Astrocyte of the spinal cord (primary cell): ENCODE measurements at regions not wholly inside any gene's neighbourhood (a gene's known extent, or its start where the extent isn't known, plus 50 kb on each side); places are given as distances from the start of the nearest gene placed in this dataset.
"Not testable (repeated sequence)": the region's sequence is repeated elsewhere in the genome, so short reads cannot be mapped to it uniquely, and the experiment has no call there.

ENCODE experiments used
- DNase-seq: peaks from one replicate; pipeline ENCODE4 v3.0.0; 2011; ENCODE audit warnings: low read depth, low spot score
- H3K4me3 ChIP-seq: 2 replicates; pipeline ENCODE4 v1.5.1; 2011; ENCODE audit warnings: low read depth, mild to moderate bottlenecking, low read length, moderate library complexity
- CTCF ChIP-seq: IDR thresholded peaks from 2 replicates; pipeline ENCODE4 v1.5.1; 2012; ENCODE audit warnings: low read depth, mild to moderate bottlenecking, low read length, inconsistent platforms
- in situ Hi-C: cut with HindIII; loops from 2 replicates; pipeline ENCODE4 v1.10.0; 2017; ENCODE audit warnings: low sequenced_read_pairs

DNA sequence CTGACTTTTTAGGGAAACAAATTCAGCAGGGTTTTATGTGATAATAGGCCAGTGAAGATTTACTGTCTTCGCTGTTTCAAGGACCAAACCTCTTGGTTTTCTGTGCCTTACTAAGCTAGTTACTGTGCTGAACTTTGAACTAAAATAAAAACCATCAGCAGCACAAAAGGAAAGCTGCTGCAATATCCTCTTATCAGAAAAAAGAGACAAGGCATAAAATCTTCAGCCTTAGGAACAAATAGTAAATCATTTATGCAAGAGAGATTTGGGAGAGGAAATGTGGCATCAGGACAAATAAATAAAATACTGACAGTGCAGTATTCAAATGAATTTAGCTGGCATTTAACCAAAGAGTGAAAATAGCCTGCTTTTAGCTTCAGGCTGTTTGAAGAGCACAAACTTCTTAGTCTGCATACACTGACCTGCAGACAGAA is 64.1 kb upstream of the EHBP1 start:
- no peak overlapping the region for H3K4me3 ChIP-seq
- no peak for DNase-seq
- TF ChIP-seq CTCF = no peak
- in situ Hi-C loops = no loop called here

GRCh38 chr2:62631160-62632085 is 74.1 kb upstream of the EHBP1 start:
- no peak for DNase-seq
- no peak overlapping the region for H3K4me3 ChIP-seq
- TF ChIP-seq CTCF = no peak
- in situ Hi-C loops = no loop called here

DNA sequence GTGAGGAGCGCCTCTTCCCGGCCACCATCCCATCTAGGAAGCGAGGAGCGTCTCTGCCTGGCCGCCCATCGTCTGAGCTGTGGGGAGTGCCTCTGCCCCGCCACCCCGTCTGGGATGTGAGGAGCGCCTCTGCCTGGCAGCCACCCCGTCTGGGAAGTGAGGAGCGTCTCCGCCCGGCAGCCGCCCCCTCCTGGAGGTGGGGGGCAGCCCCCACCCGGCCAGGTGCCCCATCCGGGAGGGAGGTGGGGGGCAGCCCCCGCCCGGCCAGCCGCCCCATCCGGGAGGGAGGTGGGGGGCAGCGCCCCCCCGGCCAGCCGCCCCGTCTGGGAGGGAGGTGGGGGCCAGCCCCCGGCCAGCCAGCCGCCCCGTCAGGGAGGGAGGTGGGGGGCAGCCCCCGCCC is 75.3 kb upstream of the EHBP1 start:
- DNase-seq, in situ Hi-C loops, H3K4me3 ChIP-seq: not testable (repeated sequence)

DNA sequence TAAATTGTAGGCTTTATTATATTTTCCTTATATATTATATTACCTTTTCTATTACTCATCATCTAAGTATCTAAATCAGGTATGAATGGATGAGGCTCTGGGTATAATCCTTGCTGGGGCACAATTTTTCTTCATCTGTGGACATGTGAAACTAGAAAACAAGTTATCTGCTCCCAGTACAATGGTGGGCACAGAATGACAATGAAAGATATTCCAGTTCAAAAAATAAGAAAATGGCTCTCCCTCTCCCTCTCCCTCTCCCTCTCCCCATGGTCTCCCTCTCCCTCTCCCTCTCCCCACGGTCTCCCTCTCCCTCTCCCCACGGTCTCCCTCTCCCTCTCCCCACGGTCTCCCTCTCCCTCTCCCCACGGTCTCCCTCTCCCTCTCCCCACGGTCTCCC is 76.2 kb upstream of the EHBP1 start:
- in situ Hi-C loops = not testable (repeated sequence)

DNA sequence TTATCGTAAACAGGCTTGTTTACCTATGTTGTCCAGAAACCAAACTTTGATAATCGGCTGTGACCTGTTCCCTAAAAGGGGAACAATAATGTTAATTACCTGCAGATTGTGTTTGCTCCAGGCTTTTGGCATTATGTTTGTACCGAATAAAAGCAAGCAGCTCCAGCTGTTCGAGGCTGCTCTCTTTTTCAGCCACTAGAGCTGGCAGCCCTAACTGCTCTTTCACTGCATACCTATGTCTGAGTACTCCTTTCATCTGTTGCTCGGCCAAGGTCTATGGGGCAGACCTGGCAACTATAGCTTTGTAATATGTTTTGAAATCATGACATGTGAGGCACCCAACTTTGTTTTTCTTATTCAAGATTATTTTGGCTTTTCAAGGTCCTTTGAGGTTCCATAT is 77.8 kb upstream of the EHBP1 start:
- no peak for TF ChIP-seq CTCF
- no peak overlapping the region for H3K4me3 ChIP-seq
- no peak for DNase-seq
- in situ Hi-C loops = no loop called here

More for the DNA sequence above, 76.2 kb upstream of the EHBP1 start:
- not testable (repeated sequence) for DNase-seq, H3K4me3 ChIP-seq

DNA sequence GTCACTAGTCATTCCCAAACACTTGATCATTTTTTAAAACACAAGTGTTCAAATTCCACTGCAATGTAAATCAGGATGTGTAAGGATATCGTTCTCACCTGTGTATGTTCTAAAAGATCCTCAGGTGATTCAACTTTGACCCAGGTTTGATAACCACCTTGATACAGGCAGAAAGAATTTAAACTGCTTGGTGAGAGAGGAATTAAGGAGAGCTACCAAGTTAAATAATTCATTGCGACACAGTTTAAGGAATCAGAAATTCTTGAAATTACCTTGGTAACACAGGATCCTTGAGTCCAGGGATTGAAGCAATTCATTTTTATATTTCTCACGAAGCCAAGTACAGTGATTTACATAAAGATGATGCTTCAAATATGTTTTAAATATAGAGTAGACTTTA is 80.7 kb upstream of the EHBP1 start:
- in situ Hi-C loops = no loop called here
- no peak for TF ChIP-seq CTCF
- no peak for DNase-seq
- H3K4me3 ChIP-seq = no peak overlapping the region

DNA sequence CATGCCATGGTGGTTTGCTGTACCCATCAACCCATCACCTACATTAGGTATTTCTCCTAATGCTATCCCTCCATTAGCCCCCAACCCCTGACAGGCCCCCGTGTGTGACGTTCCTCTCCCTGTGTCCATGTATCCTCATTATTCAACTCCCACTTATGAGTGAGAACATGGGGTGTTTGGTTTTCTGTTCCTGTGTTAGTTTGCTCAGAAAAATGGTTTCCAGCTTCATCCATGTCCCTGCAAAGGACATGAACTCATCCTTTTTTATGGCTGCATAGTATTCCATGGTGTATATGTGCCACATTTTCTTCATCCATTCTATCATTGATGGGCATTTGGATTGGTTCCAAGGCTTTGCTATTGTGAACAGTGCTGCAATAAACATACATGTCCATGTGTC is 89.0 kb upstream of the EHBP1 start:
- H3K4me3 ChIP-seq, DNase-seq, in situ Hi-C loops: not testable (repeated sequence)

GRCh38 chr2:62611854-62612253 is 93.7 kb upstream of the EHBP1 start:
- no peak for TF ChIP-seq CTCF
- in situ Hi-C loops = no loop called here
- no peak overlapping the region for H3K4me3 ChIP-seq
- peak; percentile 7 for DNase-seq

DNA sequence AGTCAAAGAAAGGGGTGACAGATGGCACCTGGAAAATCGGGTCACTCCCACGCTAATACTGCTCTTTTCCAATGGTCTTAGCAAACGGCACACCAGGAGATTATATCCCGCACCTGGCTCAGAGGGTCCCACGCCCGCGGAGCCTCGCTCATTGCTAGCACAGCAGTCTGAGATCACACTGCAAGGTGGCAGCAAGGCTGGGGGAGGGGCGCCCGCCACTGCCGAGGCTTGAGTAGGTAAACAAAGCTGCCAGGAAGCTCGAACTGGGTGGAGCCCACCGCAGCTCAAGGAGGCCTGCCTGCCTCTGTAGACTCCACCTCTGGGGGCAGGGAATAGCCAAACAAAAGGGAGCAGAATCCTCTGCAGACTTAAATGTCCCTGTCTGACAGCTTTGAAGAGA is 99.5 kb upstream of the TMEM17 start:
- H3K4me3 ChIP-seq, DNase-seq, in situ Hi-C loops: not testable (repeated sequence)
